ENCODE measurements at regions not wholly inside any gene's neighbourhood (a gene's known extent, or its start where the extent isn't known, plus 50 kb on each side); places are given as distances from the start of the nearest gene placed in this dataset.

DNA sequence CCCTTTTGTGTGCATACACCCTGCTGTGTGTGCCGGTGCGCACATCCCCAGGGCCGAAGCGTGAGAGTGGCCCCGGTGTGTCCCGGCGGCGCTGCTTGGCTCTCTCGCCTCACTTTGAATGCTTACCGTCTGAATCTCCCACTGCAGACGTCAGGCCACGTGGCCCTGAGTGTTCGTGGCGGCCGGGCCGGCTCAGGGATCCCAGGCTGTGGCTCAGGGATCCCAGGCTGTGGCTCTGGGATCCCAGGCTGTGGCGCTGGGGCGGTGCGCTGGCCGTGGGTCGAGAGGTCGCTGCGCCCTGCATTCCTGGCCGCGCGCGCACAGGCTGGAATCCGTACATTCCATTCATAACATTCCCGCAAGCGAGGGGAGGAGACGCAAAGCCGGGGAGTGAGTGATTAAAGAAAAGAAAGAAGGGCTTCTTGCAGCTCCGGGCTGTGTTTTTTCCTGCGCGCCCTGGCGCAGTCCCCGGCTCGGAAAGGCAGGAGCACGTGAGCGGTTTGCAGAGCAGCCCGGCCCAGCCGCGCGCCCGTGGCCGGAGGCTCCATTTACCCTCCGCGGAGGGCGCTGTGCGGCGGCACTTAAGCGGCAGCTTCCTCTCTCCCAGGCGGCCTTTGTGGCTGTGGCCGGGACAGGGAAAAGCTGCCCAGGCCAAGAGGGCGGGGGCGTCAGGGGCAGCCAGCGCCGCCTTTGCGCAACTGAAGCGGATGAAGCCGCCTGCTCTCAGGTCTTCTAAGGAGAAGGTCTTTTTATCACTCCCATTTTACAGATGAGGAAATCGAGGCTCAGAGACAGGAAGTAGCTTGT lies 87.0 kb upstream of the ALDH1L1 start:
- no peak for DNase-seq (ENCODE audit: low read depth)

- DNase-seq (ENCODE audit: low read depth) = no peak
Observed at GRCh38 chr3:126266850-126267168, 86.4 kb upstream of the ALDH1L1 start.

DNA sequence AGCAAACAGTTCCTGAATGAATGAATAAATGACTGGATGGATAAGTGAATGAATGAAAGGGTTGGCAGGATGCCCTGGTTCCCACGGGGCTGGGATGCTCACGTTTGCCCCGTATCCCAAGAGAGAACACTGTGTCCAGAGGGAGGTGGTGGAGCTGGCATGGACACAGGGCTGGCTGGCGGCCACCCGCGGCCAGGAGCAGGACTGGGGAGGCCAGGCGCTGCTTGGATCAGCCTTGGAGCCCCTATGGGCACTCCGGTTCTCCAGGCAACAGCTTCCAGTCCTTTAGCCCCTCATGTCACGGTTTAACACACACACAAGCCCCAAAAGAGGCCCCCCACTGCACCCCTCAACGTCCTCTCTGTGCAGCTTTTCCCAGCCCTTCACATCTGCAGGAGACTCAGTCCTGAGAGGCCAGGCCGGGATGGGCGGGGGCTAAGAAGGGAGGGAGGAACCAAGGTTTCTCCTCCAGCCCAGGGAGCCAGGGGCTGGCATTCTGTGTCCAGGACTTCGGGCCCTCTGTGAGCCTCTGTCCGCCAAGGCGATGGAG lies 86.0 kb upstream of the ALDH1L1 start:
- DNase-seq (ENCODE audit: low read depth) = no peak

- no peak for DNase-seq (ENCODE audit: low read depth)
Observed at GRCh38 chr3:126264952-126265351, 84.6 kb upstream of the ALDH1L1 start.

- DNase-seq (ENCODE audit: low read depth) = no peak
Observed at GRCh38 chr3:126264381-126264780, 84.0 kb upstream of the ALDH1L1 start.

GRCh38 chr3:126263971-126264370 lies 83.6 kb upstream of the ALDH1L1 start:
- no peak for DNase-seq (ENCODE audit: low read depth)

GRCh38 chr3:126263539-126263938 lies 83.2 kb upstream of the ALDH1L1 start:
- no peak for DNase-seq (ENCODE audit: low read depth)

DNA sequence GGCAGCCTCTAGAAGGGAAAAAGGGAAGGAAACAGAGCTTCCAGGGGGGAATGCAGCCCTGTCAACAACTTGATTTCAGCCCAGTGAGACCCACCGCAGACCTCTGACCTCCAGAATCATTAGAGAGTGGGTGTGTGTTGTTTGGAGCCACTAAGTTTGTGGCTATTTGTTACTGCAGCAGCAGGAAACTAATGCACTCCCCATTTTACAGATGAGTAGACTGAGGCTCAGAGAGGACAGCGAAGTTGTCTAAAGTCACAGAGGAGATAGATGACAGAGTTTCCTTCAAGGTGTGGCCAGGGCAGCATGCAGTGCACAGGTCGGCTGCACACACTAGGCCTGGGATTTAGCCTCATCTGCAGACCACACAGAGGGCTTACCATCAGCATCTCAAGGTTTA lies 81.8 kb upstream of the ALDH1L1 start:
- no peak for DNase-seq (ENCODE audit: low read depth)

GRCh38 chr3:126261037-126261436 lies 80.7 kb upstream of the ALDH1L1 start:
- peak; percentile 26 for DNase-seq (ENCODE audit: low read depth)

GRCh38 chr3:126259411-126260391 lies 79.3 kb upstream of the ALDH1L1 start:
- peak; percentile 50 for DNase-seq (ENCODE audit: low read depth)

- peak; percentile 48 for DNase-seq (ENCODE audit: low read depth)
Observed at GRCh38 chr3:126258670-126259069, 78.3 kb upstream of the ALDH1L1 start.

DNA sequence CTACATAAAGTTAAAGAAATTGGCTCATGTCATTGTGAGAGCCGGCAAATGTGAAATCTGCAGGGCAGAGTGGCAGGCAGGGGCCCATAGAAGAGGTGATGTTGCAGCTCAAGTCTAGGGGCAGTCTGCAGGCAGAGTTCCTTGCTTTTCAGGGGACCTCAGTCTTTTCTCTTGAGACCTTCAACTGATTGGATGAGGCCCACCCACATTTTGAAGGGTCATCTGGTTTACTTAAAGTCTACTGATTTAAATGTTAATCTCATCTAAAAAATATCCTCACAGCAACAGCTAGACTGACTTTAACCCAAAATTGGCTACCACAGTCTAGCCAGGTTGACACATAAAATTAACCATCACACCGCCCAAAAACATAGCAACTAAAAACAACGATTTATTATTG lies 77.6 kb upstream of the ALDH1L1 start:
- no peak for DNase-seq (ENCODE audit: low read depth)

DNA sequence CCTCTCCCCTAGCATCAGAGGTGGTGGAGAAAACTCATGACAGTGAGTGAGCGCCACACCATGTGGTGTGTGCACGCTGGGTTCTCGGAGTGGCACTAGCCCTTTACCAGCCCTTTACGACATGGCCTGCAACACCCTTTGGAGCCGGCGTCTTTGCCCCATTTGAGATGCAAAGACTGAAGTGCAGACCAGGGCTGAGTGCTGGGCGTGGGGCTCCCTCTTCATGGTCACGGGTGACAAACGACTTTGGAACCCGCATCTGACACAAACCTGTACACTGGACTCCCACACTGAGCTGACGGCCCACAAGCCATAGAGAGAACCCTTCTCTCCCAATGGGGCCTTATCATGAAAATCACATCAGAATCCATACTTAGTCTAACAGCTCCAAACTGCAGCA lies 76.8 kb upstream of the ALDH1L1 start:
- no peak for DNase-seq (ENCODE audit: low read depth)

DNA sequence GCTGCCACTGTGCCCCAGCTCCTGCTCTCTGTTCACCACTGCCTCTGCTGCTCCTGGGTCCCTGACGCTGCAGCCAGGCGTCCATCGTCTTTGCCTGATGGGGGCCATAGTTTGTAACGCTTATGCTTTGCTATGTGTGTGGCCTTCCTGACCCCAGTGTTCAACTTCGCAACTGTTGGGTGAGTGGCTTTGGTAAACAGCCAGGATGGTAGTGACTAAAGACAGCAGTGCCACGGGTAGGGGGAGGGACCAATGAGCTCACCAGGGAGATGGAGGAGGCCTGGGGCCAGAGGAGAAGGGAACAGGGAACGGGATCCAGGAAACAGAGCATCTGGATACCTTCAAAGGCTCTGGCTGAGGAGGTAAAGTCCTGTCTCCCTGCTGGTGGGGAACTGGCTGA lies 75.9 kb upstream of the ALDH1L1 start:
- no peak for DNase-seq (ENCODE audit: low read depth)

DNA sequence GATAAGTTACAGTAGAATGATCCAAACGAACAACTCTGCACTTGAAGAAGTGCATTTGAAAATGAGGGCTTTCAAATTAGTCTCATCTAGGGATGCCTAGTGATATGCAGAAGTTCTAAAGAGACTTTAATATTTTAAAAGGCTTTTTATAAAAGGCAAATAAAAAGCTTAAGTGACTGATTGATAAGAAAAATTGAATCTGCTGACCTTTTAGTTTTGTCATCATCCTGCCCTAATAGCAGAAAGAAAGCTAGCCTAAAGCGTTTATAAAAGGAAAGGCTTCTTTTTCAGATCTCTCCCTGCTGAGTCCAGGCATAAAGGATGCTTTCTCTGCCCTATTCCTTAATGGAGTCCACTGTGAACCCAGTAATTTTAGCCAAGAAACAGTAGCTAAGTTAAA lies 72.7 kb upstream of the ALDH1L1 start:
- no peak for DNase-seq (ENCODE audit: low read depth)

DNA sequence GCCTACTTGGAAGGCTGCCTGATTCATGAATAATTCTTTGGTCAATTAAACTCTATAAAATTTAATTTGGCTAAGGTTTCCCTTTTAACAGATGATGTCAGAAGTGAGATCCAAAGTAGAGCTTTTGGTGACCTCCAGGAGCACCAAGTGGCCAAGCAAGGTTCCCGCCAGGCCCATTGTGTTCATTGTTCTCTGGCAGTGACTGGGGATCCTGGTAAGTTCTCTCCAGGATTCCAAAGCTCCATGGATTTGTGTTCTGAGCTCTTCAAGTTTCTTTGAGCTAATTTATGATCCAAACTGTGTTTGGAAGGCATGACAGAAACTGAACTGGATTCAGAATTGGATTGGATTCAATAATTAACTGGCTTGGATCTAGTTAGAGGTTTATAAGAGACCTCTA lies 72.0 kb upstream of the ALDH1L1 start:
- DNase-seq (ENCODE audit: low read depth) = no peak

DNA sequence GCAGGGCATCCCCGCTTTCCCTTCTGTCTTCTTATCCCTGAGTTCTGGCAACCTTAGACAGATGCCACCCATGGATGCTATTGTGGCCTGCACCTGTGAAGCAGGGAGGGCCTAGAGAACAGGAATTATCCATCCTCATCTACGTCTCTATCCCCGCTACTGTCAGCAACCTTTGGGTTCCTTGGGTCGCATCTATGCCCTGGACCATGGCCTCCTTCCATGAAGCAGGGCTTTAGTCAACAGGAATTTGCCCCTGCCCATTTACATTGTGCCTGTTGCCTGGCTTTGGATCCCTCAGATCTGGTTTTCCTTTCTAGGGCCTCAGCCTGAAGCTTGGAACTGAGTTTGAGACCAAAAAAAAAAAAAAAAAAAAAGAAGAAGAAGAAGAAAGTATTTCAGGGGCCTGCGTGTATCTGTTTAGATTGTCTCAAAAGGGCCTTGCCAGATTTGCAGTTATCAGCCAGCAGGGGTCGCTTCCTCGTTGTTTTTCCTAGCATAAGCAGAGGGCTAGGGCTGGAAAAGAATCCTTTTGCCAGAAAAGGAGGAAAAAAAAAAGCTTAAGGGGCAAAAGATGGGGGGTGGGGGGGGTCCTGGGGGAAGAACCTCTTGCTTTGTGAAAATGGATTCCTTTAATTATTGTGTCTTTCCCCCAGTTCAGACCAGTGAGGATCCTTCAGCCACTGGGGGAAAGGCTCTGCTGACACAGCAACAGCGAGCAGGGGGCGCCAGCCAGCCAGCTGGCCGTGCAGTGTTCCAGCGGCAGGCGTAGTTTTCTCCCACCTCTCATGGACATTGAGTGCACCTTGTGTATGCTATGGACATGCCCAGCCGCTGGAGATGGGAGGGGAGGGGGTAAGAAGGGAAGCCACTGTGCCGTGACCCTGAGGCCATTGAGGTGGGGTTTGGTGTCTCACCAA lies 65.7 kb upstream of the ALDH1L1 start:
- DNase-seq (ENCODE audit: low read depth) = peak; percentile 26
